Ectodermal cell (in vitro differentiated cells): ENCODE measurements at regions not wholly inside any gene's neighbourhood (a gene's known extent, or its start where the extent isn't known, plus 50 kb on each side); places are given as distances from the start of the nearest gene placed in this dataset.

Experiments used
- H3K27ac ChIP-seq: 2 replicates; pipeline ENCODE4 v1.7.0; 2013; ENCODE audit warnings: mild to moderate bottlenecking, low read depth, low read length; ENCODE audit not compliant: insufficient read depth, poor library complexity, severe bottlenecking
- H3K27me3 ChIP-seq: 2 replicates; pipeline ENCODE4 v1.7.0; 2013; ENCODE audit warnings: mild to moderate bottlenecking, low read length; ENCODE audit not compliant: insufficient read depth, control insufficient read depth, poor library complexity, severe bottlenecking
- H3K36me3 ChIP-seq: one replicate; pipeline ENCODE4 v1.7.0; 2013; ENCODE audit warnings: low read length; ENCODE audit not compliant: control insufficient read depth, insufficient read depth
- H3K4me1 ChIP-seq: one replicate; pipeline ENCODE4 v1.7.0; 2013; ENCODE audit warnings: low read length; ENCODE audit not compliant: control insufficient read depth, insufficient read depth
- H3K4me3 ChIP-seq: 2 replicates; pipeline ENCODE4 v1.7.0; 2013; ENCODE audit warnings: low read depth, low read length, control low read depth; ENCODE audit not compliant: insufficient read depth
- H3K9me3 ChIP-seq: 2 replicates; pipeline ENCODE4 v1.7.0; 2013; ENCODE audit warnings: mild to moderate bottlenecking, low read length, moderate library complexity; ENCODE audit not compliant: control insufficient read depth
- whole genome bisulfite sequencing, 2 experiments: methylation state at CpG; one replicate each; pipeline ENCODE4 v1.1.7; 2013; ENCODE audit warnings: missing lambda C conversion rate in 2 of 2; 5-methylcytosine and 5-hydroxymethylcytosine counted together

GRCh38 chr4:37132351-37132974 is 112.1 kb upstream of the NWD2 start:
- H3K9me3 ChIP-seq, result no peaks in the 10 kb centered on the region
- no peaks in the 10 kb centered on the region for H3K27me3 ChIP-seq
- H3K36me3 ChIP-seq, result no peaks in the 10 kb centered on the region
- no peak overlapping the region for H3K27ac ChIP-seq
- no peaks in the 10 kb centered on the region for H3K4me1 ChIP-seq
- H3K4me3 ChIP-seq, result no peak overlapping the region

DNA sequence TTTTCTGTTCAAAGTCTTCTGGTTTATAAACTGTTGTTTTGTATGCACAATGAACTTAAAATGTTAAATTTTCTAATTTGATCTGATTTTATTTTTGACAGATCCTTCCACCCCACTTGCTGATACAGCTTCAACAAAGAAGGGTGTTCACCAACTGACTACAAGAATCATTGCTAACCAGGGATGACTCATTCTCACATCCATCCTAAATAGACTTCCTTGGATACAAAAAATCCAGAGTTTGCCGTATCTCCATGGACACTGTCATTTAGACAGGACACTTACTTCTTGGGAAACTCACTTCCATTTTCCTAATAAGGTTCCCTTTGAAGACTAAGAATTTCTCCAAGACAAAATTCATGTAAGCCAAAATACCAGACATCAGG is 111.6 kb upstream of the NWD2 start:
- Histone ChIP-seq H3K9me3 (no peaks in the 10 kb centered on the region), H3K36me3 (no peaks in the 10 kb centered on the region), H3K27me3 (no peaks in the 10 kb centered on the region), H3K4me1 (no peaks in the 10 kb centered on the region), H3K4me3 (no peak overlapping the region), H3K27ac (no peak overlapping the region)
- 89 to 94% methylated on average over 1 of the region's 1 CpG for WGBS, 2 experiments

DNA sequence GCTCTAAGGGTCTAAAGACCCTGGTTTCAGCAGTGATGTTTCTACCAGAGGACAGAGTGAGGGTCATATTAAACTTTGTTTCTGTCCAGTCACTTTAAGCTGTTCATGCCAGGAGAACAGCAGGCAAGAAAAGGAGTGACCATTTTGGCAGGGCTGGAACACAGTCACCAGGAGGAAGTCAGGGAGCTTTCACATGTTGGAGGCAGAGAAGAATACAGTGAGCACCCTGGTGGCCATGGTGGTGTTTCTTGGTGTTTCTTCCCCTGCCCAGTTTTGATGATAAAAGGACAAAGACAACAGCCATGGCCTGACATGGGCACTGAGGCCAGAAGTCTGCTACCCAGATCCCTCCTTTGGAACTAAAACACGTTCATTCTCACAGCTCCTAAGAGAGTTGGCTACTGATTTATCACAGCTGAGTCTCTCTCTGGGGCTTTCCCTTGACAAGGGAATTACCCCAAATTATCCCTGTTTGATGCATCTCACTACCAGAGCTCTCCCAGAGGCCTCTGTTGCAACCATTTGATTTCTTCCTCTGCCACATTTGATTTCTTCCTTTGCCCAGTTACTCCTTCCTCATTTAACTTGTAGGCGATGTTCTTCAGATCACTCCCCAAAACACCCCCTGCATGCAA is 106.4 kb upstream of the NWD2 start:
- no peak overlapping the region for H3K4me3 ChIP-seq
- no peaks in the 10 kb centered on the region for H3K36me3 ChIP-seq
- H3K4me1 ChIP-seq, result no peaks in the 10 kb centered on the region
- no peak overlapping the region for H3K27ac ChIP-seq
- 89 to 96% methylated on average over 2 of the region's 2 CpGs for WGBS, 2 experiments
- H3K9me3 ChIP-seq, result no peaks in the 10 kb centered on the region
- H3K27me3 ChIP-seq, result no peaks in the 10 kb centered on the region

- H3K27ac ChIP-seq, result no peak overlapping the region
- no peaks in the 10 kb centered on the region for H3K36me3 ChIP-seq
- no peaks in the 10 kb centered on the region for H3K4me1 ChIP-seq
- 44 to 45% methylated on average over 2 of the region's 2 CpGs for WGBS, 2 experiments
- no peaks in the 10 kb centered on the region for H3K27me3 ChIP-seq
- H3K4me3 ChIP-seq, result no peak overlapping the region
- no peaks in the 10 kb centered on the region for H3K9me3 ChIP-seq
These were observed 105.8 kb upstream of the NWD2 start for GRCh38 chr4:37138789-37139188.

- no peaks in the 10 kb centered on the region for H3K4me1 ChIP-seq
- H3K27me3 ChIP-seq, result no peaks in the 10 kb centered on the region
- no peak overlapping the region for H3K4me3 ChIP-seq
- no peaks in the 10 kb centered on the region for H3K9me3 ChIP-seq
- 93 to 100% methylated on average over 1 of the region's 1 CpG for WGBS, 2 experiments
- H3K27ac ChIP-seq, result no peak overlapping the region
- H3K36me3 ChIP-seq, result no peaks in the 10 kb centered on the region
These were observed 104.6 kb upstream of the NWD2 start for GRCh38 chr4:37139987-37140386.

GRCh38 chr4:37146260-37146659 is 98.3 kb upstream of the NWD2 start:
- H3K27me3 ChIP-seq, result no peaks in the 10 kb centered on the region
- H3K9me3 ChIP-seq, result no peaks in the 10 kb centered on the region
- no peaks in the 10 kb centered on the region for H3K36me3 ChIP-seq
- H3K4me1 ChIP-seq, result no peaks in the 10 kb centered on the region
- whole genome bisulfite sequencing, 2 experiments, result 83 to 86% methylated on average over 2 of the region's 2 CpGs
- no peak overlapping the region for H3K27ac ChIP-seq
- no peak overlapping the region for H3K4me3 ChIP-seq

DNA sequence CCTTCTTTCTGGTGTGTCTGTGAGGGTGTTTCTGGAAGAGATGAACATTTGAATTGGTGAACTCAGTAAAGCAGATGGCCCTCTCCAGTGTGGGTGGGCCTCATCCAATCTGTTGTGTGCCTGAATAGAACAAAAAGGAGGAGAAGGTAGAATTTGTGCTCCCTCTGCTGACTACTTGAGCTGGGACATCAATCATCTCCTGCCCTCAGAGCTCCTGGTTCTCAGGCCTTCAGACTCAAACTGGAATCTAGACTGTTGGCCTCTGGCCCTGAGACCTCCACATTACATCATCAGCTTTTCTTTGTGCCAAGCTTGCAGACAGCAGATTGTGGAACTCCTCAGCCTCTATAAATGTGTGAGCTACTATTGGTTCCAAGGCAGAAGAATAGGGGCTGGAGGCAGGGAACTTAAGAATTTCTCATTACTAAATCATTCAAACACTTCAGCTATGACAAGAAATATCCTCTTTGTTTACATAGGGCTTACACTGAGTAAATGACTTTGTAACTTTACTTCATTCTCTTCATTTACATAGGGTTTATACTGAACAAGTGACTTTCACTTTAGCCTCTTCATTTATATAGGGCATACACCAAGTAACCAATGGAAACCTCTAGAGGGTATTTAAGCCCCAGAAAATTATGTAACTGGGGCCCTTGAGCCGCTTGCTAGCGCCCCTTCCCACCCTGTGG is 86.9 kb upstream of the NWD2 start:
- no peak overlapping the region for H3K27ac ChIP-seq
- no peaks in the 10 kb centered on the region for H3K27me3 ChIP-seq
- no peaks in the 10 kb centered on the region for H3K9me3 ChIP-seq
- no peaks in the 10 kb centered on the region for H3K36me3 ChIP-seq
- H3K4me3 ChIP-seq, result no peak overlapping the region
- WGBS, 2 experiments, result 91 to 93% methylated on average over 2 of the region's 2 CpGs
- no peaks in the 10 kb centered on the region for H3K4me1 ChIP-seq

DNA sequence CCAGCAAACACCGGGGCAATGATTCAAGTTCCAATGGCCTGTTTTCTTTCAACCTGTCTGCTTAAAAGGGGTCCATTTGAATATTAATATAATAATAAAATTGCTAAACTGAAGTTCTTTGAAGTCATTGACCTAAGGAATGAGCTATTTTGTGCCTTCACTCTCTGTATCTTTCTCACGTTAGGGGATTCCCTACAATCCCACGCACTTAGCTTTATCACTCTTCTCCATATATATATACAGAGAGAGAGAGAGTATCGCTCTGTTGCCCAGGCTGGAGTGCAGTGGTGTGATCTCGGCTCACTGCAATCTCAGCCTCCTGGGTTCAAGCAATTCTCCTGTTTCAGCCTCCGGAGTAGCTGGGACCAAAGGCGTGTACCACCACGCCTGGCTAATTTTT is 83.9 kb upstream of the NWD2 start:
- Histone ChIP-seq H3K27me3 (no peaks in the 10 kb centered on the region), H3K4me3 (no peak overlapping the region), H3K36me3 (no peaks in the 10 kb centered on the region), H3K9me3 (no peaks in the 10 kb centered on the region), H3K27ac (no peak overlapping the region), H3K4me1 (no peaks in the 10 kb centered on the region)
- WGBS, 2 experiments, result 90 to 94% methylated on average over 7 to 8 of the region's 8 CpGs

DNA sequence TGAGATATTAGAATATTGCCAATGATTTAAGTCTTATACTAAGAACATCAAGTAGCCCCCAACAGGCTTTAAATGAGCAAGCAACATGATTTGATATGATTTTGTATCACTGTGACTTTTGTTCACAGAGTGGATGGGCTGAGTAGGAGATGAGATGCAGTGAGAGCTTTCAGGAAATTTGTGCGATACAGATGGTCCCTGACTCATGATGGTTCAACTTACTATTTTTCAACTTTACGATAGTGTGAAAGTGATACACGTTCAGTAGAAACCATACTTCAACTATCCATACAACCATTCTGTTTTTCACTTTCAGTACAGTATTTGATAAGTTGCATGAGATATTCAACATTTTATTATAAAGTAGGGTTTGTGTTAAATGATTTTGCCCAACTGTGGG is 78.7 kb upstream of the NWD2 start:
- no peak overlapping the region for H3K27ac ChIP-seq
- H3K4me3 ChIP-seq, result no peak overlapping the region
- no peaks in the 10 kb centered on the region for H3K27me3 ChIP-seq
- H3K9me3 ChIP-seq, result no peaks in the 10 kb centered on the region
- no peaks in the 10 kb centered on the region for H3K4me1 ChIP-seq
- 94 to 100% methylated on average over 3 of the region's 3 CpGs for WGBS, 2 experiments
- no peaks in the 10 kb centered on the region for H3K36me3 ChIP-seq

GRCh38 chr4:37169956-37170355 is 74.6 kb upstream of the NWD2 start:
- WGBS, 2 experiments, result 94 to 95% methylated on average over 5 of the region's 5 CpGs
- H3K27me3 ChIP-seq, result no peaks in the 10 kb centered on the region
- no peaks in the 10 kb centered on the region for H3K36me3 ChIP-seq
- H3K9me3 ChIP-seq, result no peaks in the 10 kb centered on the region
- H3K4me1 ChIP-seq, result no peaks in the 10 kb centered on the region
- no peak overlapping the region for H3K4me3 ChIP-seq
- no peak overlapping the region for H3K27ac ChIP-seq
